ENCODE measurements at regions not wholly inside any gene's neighbourhood (a gene's known extent, or its start where the extent isn't known, plus 50 kb on each side); places are given as distances from the start of the nearest gene placed in this dataset.

DNA sequence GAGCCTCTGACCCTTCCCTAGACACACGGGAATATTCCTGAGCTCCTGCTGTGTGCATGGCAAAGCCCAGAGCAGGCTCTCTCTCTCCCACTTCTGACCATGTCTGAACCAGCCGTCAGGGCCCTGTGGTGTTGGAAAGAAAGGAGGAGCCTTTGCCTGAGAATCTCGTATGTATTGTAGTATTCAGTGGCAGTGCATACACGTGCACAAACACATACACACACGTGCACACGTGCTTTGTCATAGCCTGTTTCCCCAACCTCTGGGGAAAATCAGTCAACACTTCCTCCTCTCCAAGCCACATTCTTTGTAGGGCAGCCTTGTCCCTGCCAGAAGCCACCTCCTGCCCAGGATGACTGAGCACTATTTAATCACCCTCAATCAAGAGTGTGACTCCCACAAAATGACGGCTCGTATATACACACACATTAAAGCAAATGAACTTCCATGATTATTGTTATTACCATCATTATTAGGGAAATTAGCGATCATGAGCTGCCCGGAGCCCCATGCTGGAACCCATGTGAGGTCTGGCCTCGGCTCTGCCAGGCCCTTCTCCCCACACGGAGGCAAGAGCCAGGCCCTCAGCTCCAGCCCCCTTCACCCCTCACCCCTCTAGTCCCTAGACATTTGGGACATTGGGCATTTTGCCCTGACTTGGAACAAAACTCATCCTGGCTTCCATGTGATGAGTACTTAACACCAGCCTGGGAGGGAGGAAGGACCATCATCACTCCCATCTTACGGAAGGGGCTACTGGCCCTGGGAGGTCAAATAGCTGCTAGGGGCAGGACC, 331.9 kb downstream of the NPHP4 start:
- Histone ChIP-seq H3K27ac (peak overlapping the region in 1 of 2 donors; percentile 54), H3K4me3 (no peak overlapping the region), H3K4me1 (replicated peaks in 1 of 2) (no peaks in the 10 kb centered on the region)
- peak in 4 of 8 experiments; percentile 78 to 91 (median 84) for ATAC-seq (replicated peaks in 6 of 8)
- in situ Hi-C loops (cut with MboI; ENCODE audit: low pct_unique_long_range_greater_than_20kb in 2 of 9, low sequenced_read_pairs in 9 of 9, unreplicated experiment in 9 of 9): no loop called here
- WGBS, 10 experiments: 0 to 100% (median 27%) methylated on average over 1 to 13 of the region's 13 CpGs; no CpG with 5 or more reads in 2 of the 10 experiments

DNA sequence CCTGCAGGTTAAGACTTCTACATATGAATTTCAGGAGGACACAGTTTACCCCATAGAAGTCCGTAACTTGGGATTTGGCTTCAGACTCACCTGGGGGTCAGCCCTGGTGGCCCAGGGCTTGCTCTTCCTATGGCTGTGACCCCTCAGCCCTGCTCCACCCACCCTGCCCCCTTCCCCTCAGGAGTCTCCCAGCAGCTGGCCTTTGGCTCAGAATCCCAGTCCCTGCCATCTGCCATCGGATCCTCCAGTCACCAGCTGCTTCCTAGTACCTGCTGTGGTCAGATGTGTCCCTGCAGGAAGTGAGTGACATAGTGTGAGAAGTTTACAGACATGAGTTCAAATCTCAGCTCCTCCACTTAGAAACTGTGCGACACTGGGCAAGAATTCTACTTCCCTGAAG, 332.6 kb downstream of the NPHP4 start:
- in situ Hi-C loops (cut with MboI; ENCODE audit: low pct_unique_long_range_greater_than_20kb in 2 of 9, low sequenced_read_pairs in 9 of 9, unreplicated experiment in 9 of 9): no loop called here
- Histone ChIP-seq H3K27ac (peak overlapping the region in 1 of 2 donors; percentile 54), H3K4me3 (no peak overlapping the region), H3K4me1 (replicated peaks in 1 of 2) (no peaks in the 10 kb centered on the region)
- no peak for ATAC-seq (replicated peaks in 6 of 8)
- WGBS, 10 experiments: 0 to 80% (median 67%) methylated on average over 1 to 2 of the region's 3 CpGs; no CpG with 5 or more reads in 5 of the 10 experiments

DNA sequence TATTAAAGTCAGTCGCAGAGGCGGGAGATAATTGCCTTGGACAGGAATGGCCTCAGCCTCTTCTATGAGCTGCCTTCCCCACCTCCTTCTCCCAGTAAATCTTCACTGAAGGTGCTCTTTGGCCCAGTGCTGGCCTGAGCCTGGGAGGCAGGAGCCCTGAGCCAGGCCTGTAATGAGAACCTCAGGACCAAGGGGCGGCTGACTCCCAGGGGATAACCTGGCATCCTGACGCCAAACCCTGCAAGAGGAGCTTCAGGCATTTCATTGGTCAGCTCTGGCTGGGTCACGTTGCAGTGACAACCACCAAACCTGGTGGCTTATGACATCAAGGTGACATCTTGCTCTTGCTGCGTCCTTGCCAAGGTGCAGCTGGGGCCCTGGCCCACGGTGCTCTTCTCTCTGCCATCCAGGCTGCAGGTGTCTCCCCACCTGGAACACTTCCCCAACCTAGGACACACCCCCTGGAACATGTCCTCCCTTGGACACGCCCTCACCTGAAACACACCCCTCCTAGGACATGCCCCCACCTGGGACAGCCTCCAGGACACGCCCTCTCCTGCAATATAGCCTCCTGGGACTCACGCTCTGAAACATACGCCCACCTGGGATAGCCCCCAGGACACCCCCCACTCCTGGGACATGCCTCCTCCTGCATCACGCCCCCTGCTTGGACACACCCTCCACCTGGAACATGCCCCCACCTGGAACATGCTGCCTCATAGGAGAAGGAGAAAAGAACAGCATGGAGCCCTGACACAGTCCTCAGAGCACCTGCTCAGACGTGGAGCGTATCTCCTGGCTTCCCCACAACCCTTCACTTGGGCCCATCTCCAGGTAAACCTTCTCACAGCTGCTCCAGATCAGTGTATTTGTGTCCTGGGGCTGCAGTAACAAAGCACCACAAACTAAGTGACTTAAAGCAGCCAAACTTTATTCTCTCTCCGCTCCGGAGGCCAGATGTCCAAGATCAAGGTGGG, 333.6 kb downstream of the NPHP4 start:
- Histone ChIP-seq H3K4me3 (no peak overlapping the region), H3K4me1 (replicated peaks in 1 of 2) (no peaks in the 10 kb centered on the region), H3K27ac (no peak overlapping the region)
- WGBS, 10 experiments: 0 to 100% (median 52%) methylated on average over 2 to 10 of the region's 16 CpGs; no CpG with 5 or more reads in 3 of the 10 experiments
- in situ Hi-C loops (cut with MboI; ENCODE audit: low pct_unique_long_range_greater_than_20kb in 2 of 9, low sequenced_read_pairs in 9 of 9, unreplicated experiment in 9 of 9): no loop called here
- ATAC-seq (replicated peaks in 6 of 8): peak in 3 of 8 experiments; percentile 22 to 82 (median 50)

DNA sequence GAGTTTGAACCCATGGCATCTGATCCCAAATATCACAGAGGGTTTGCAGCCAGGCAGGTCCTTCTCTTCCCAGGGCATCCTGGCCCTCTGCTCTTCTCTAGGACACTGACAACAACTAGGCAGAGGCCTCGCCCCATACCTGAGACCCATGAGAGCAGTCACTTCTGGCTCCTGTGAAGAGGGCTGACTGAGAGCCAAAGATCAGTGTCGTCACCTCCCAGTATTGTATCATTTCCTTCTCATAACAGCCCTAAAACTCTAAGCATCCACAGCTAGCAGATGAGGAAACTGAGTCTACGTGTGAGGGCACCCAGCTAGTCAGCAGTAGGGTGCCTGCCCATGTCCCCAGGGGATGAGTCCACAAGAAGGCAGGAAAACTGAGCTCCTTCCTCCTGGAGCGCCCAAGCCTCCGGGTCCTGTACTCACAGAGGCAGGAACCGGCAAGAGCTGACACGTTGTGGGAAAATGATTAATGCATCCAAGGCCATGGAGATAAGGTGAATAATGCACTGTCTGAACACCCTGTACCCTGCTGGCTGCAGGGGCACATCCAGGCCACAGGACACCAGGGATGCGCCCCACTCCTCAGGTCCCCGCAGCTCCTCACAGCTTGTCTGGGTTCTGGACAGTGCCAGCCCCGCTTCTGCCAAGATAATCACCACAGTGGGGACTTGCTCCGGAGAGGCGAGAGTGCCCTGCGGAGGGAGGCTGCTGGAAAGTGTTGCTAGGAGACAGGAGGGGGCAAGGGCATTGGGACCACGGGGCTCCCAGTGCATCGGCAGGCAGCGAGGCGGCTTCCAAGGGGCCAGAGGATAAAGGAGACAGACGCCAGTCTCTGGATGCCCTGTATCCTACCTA, 340.0 kb downstream of the NPHP4 start:
- peak in 4 of 8 experiments; percentile 63 to 69 (median 66) for ATAC-seq (replicated peaks in 6 of 8)
- WGBS, 10 experiments: 0 to 69% (median 30%) methylated on average over 1 to 11 of the region's 18 CpGs; no CpG with 5 or more reads in 2 of the 10 experiments
- no peak overlapping the region for H3K27ac ChIP-seq
- in situ Hi-C loops (cut with MboI; ENCODE audit: low pct_unique_long_range_greater_than_20kb in 2 of 9, low sequenced_read_pairs in 9 of 9, unreplicated experiment in 9 of 9): no loop called here
- no peak overlapping the region for H3K4me3 ChIP-seq
- H3K4me1 ChIP-seq (replicated peaks in 1 of 2): peaks cover 2 to 7% of the 10 kb centered on the region in 2 donors

DNA sequence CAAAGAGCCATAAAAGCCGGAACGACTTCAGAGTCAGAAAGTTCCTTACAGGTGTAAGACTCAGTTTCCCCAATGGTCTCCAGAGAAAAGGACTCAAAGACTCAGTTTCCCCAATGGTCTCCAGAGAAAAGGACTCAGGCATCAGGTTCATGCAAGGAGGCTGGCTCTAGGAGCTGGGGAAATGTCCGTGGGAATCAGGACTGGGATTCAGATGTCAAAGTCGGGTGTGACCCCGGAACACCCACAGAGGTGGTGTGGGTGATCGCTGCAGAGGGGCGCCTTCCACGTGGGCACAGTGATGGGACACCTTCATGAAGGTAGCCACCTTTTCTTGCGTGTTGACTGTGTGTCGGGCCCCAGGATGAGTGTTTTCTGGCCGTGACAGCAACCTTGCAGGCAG, 340.8 kb downstream of the NPHP4 start:
- Histone ChIP-seq H3K4me3 (no peak overlapping the region), H3K4me1 (replicated peaks in 1 of 2) (peaks cover 2 to 7% of the 10 kb centered on the region in 2 donors), H3K27ac (no peak overlapping the region)
- 44 to 90% (median 65%) methylated on average over 2 to 10 of the region's 11 CpGs; no CpG with 5 or more reads in 2 of the 10 experiments for WGBS, 10 experiments
- in situ Hi-C loops (cut with MboI; ENCODE audit: low pct_unique_long_range_greater_than_20kb in 2 of 9, low sequenced_read_pairs in 9 of 9, unreplicated experiment in 9 of 9): no loop called here
- no peak for ATAC-seq (replicated peaks in 6 of 8)

DNA sequence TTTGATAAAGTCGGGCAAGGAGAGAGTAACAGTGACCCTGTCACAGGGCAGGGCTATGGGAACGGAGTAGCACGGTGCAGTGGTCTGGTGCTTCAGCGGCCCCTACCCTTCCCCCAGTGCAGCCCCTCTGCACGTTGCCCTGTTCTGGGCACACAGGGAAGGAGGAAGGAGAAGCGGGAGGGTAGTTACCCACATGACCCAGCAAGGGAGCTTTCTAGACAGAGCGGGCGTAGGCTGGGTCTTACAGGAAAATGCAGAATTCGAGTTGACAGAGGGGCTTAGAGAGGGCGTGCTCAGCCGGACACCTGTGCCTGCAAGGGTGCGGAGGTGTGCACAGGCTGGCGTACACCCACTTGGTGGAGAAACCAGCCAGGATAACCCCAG, 341.2 kb downstream of the NPHP4 start:
- in situ Hi-C loops (cut with MboI; ENCODE audit: low pct_unique_long_range_greater_than_20kb in 2 of 9, low sequenced_read_pairs in 9 of 9, unreplicated experiment in 9 of 9): no loop called here
- no peak for ATAC-seq (replicated peaks in 6 of 8)
- Histone ChIP-seq H3K4me1 (replicated peaks in 1 of 2) (peaks cover 2 to 7% of the 10 kb centered on the region in 2 donors), H3K27ac (no peak overlapping the region), H3K4me3 (no peak overlapping the region)
- WGBS, 10 experiments: 22 to 78% (median 63%) methylated on average over 2 to 10 of the region's 13 CpGs; no CpG with 5 or more reads in 4 of the 10 experiments

DNA sequence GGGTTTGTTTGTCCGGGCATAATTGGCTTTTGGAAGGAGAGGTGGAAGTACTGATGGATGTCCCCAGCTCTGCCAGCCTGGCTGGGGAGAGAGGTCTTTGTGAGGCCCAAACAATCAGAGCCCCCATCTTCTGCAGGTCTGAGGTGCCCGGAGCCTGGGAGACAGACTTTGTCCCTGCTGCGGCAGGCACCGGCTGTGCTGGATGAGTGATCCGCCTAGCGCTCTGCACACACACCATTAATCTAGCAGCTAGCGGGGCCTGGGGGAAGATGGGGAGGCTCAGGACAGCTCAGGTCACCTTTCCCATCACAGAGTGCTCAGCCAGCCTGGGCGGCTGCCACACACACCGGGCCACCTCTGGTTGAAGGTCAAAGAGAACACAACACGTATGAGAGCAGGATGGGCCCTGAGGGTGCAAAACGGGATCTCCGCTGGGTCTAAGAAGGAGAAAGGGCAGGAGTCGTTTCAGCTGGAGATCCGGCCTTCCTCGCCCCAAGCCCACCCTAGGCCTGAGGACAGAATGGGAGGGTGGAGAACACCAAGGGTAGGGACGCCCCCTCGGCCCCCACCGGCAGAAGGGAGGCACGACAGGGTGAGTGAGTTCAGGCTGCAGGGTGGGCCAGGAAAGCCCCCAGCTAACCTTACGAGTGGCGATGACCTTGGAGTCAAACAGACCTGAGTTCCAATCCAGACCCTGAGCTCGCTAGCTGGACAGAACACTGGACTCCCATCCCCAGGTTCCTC, 341.8 kb downstream of the NPHP4 start:
- H3K27ac ChIP-seq: peak overlapping the region; percentile 29 to 48
- in situ Hi-C loops (cut with MboI; ENCODE audit: low pct_unique_long_range_greater_than_20kb in 2 of 9, low sequenced_read_pairs in 9 of 9, unreplicated experiment in 9 of 9): no loop called here
- H3K4me3 ChIP-seq: no peak overlapping the region
- peaks cover 2 to 7% of the 10 kb centered on the region in 2 donors for H3K4me1 ChIP-seq (replicated peaks in 1 of 2)
- ATAC-seq (replicated peaks in 6 of 8): peak in 4 of 8 experiments; percentile 69 to 89 (median 82)
- WGBS, 10 experiments: 33 to 72% (median 71%) methylated on average over 1 to 10 of the region's 22 CpGs; no CpG with 5 or more reads in 5 of the 10 experiments

DNA sequence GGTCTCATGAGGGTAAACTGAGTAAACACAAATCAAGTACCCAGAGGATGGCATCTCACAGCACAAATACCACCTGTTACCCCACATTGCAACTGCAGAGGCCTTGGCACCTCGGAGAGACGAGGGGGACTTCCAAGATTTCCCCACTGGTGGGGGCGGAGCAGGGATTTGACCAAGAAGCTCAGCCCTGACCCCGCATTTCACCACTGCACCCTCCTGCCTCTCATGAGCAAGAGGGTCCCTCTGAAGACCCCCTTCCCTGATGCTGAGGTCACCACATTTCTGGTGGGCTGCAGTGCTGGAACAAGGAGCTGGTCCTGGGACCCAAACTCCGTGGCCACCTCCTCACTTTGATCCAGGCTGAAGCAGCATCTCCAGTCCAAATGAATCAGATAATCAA, 342.4 kb downstream of the NPHP4 start:
- ATAC-seq (replicated peaks in 6 of 8): peak in 1 of 8 experiments; percentile 6
- in situ Hi-C loops (cut with MboI; ENCODE audit: low pct_unique_long_range_greater_than_20kb in 2 of 9, low sequenced_read_pairs in 9 of 9, unreplicated experiment in 9 of 9): no loop called here
- 0 to 80% (median 60%) methylated on average over 1 to 3 of the region's 5 CpGs; no CpG with 5 or more reads in 5 of the 10 experiments for WGBS, 10 experiments
- no peak overlapping the region for H3K27ac ChIP-seq
- H3K4me1 ChIP-seq (replicated peaks in 1 of 2): peaks cover 2 to 7% of the 10 kb centered on the region in 2 donors
- H3K4me3 ChIP-seq: no peak overlapping the region

DNA sequence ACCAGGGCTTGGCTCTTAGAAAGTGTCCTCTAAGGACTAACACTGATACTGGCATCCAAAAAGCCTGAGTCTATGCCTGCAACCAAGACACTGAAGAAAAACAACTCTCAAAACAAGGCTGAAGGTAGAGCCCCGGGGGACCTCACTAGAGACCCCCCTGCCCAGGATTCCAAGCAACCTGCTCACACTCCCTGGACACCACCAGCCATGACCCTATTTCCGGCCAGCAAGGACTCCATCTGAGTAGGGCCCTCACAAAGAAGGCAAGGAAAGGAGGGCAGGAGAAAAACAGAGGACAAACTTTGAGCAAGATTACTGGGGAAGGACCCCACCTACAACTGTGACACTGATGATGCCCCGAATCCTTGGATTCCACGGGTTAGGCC, 343.1 kb downstream of the NPHP4 start:
- in situ Hi-C loops (cut with MboI; ENCODE audit: low pct_unique_long_range_greater_than_20kb in 2 of 9, low sequenced_read_pairs in 9 of 9, unreplicated experiment in 9 of 9): no loop called here
- Histone ChIP-seq H3K4me3 (no peak overlapping the region), H3K27ac (no peak overlapping the region), H3K4me1 (replicated peaks in 1 of 2) (peaks cover 2 to 7% of the 10 kb centered on the region in 2 donors)
- 0 to 90% (median 65%) methylated on average over 1 to 4 of the region's 4 CpGs; no CpG with 5 or more reads in 5 of the 10 experiments for WGBS, 10 experiments
- ATAC-seq (replicated peaks in 6 of 8): no peak

DNA sequence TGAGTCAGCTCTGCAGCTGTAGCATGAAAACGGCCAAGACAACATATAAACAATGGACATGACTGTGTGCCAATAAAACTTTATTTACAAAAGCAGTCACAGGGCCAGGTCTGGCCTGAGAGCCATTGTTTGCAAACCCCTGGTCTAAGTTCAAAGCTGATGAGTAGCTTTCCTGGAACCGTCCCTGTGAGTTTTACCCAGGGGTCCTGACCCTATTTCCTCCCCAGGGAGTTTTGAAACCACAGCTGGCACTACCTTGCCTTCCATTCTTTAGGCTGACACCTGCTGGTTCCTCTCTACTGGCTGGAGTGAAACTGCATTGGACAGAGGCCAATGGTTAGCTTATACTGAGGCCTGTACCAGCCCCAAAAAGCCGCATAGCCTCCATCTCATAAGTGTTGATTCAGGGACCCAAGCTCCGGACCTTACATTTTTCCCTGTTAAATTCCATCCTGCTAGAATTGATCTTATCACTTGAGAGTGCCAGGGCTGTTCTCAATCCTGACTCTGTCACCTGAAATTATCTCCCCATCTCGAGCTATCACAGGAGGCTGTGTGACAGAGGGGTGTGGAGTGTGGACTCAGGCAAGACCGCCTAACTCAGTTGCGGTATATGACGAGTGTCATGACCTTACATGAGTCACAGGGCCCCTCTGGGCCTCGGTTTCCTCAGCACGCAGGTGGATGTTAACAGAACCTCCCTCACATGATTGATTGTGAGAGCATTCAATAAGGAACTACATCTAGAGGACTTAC, 343.6 kb downstream of the NPHP4 start:
- WGBS, 10 experiments: 0 to 90% (median 55%) methylated on average over 1 to 10 of the region's 10 CpGs
- in situ Hi-C loops (cut with MboI; ENCODE audit: low pct_unique_long_range_greater_than_20kb in 2 of 9, low sequenced_read_pairs in 9 of 9, unreplicated experiment in 9 of 9): no loop called here

DNA sequence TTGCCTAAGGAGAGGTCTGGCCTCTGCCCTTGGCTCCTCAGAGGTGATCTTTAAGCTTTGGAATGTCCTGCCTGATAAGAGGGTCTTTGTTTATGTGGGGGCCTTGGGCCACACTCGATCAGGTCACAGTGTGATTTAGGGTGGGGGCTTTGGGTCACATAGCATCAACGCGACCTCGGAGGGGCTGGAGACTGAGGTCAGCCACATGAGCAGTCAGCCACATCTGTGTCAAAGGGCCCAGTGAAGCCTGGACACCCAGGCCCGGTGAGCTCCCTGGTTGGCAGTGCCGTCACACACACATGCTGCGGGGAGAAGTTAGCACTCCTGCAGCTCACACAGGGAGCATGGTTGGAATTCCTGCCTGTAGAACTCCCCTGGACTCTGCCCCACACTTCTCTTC, 345.0 kb downstream of the NPHP4 start:
- peaks cover 2 to 7% of the 10 kb centered on the region in 2 donors for H3K4me1 ChIP-seq (replicated peaks in 1 of 2)
- no peak overlapping the region for H3K4me3 ChIP-seq
- 57 to 81% (median 77%) methylated on average over 2 to 7 of the region's 7 CpGs; no CpG with 5 or more reads in 6 of the 10 experiments for WGBS, 10 experiments
- H3K27ac ChIP-seq: no peak overlapping the region
- no peak for ATAC-seq (replicated peaks in 6 of 8)
- in situ Hi-C loops (cut with MboI; ENCODE audit: low pct_unique_long_range_greater_than_20kb in 2 of 9, low sequenced_read_pairs in 9 of 9, unreplicated experiment in 9 of 9): no loop called here

More for the DNA sequence above, 343.6 kb downstream of the NPHP4 start:
- Histone ChIP-seq H3K4me1 (replicated peaks in 1 of 2) (peaks cover 2 to 7% of the 10 kb centered on the region in 2 donors), H3K27ac (no peak overlapping the region), H3K4me3 (no peak overlapping the region)
- ATAC-seq (replicated peaks in 6 of 8): no peak
